HG02981 (cell line): ENCODE measurements at regions not wholly inside any gene's neighbourhood (a gene's known extent, or its start where the extent isn't known, plus 50 kb on each side); places are given as distances from the start of the nearest gene placed in this dataset.

ENCODE experiments used
- ATAC-seq: cut with Tn5 transposase; IDR thresholded peaks from one replicate; pipeline ENCODE4 v1.9.1; 2021; ENCODE audit warnings: mild to moderate bottlenecking, moderate library complexity; ENCODE audit not compliant: unreplicated experiment

DNA sequence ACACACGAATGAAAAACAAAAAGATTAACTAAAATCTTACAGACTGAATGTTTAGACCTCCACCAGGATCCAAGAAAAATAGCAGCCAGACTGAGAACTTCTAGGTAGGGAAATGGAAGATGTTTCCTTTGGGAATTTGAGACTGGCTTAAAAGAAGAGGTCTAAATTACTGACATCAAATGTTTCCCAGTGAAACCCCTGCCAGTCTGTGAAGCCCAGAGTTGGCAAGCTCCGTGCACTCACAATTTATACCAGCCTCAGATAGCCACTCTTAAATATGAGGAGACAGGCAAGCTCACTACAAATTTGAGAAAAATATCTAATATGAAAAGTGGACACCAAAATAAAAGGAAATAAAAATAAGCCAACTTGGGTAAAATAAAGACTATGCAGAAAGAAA, 700.5 kb upstream of the ZNF385D start:
- no peak for ATAC-seq

DNA sequence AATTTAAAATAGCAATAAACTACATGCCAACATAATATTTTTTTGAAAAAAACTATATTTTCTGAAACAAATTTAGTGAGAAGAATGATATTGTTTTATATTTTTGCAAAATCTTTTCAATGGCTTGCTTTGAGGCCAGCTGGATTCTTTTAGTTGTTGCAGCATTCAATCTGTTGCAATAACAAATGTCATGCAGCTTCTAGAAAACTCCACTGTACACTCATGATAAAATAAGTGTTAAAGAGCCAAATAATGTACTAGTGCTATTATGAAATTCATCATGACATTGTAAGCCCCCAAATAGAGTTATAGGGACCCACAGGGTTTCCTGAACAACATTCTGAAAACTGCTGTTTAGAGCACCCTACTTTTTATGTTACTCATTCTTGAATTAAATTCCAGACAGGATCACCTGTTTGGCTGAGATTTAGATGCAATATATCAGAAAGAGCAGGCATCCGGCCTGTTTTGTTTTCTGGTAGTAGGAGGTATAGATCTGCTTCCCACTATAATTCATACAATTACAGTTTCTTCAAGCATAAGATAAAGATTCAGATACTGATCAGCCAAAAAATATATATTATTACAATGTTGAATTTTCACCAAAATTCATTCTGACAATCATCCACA, 703.0 kb upstream of the ZNF385D start:
- ATAC-seq, result no peak

DNA sequence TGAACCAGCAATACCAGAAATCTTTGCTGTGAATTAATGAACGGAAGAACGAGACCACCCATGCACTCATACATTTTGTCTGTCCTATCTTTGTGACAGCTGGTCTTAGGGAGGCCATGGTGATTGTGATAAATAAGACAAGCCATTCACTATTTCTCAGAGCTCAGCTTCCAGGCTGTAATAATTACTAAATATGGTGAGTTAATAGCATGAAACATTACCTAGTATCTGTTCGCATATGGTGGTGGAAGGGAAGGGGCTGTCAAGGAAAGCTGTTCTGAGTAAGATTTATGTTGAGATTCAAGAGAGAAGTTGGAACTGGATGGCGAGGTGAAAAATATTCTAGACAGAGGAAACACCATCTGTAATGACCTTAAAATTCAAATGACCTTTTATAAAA, 719.0 kb upstream of the ZNF385D start:
- no peak for ATAC-seq

DNA sequence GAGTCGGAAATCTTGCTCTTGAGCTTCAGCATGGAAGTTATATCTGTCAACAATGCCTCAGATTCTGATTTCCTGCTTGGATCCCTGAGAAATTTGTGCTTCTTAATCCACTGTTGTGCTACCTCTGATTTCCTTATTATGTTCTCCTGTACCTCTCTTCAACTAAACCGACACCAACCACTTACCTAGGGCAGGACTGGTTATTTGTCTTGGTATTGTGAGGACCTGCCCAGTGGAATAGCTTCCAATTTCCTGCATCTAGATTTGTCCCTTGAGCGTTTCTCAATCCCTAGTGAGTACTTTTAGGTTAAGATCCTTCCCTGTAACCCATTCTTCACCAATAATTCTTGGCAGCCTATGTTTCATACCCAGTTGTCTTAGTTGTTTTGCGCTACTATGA, 720.5 kb upstream of the ZNF385D start:
- no peak for ATAC-seq

DNA sequence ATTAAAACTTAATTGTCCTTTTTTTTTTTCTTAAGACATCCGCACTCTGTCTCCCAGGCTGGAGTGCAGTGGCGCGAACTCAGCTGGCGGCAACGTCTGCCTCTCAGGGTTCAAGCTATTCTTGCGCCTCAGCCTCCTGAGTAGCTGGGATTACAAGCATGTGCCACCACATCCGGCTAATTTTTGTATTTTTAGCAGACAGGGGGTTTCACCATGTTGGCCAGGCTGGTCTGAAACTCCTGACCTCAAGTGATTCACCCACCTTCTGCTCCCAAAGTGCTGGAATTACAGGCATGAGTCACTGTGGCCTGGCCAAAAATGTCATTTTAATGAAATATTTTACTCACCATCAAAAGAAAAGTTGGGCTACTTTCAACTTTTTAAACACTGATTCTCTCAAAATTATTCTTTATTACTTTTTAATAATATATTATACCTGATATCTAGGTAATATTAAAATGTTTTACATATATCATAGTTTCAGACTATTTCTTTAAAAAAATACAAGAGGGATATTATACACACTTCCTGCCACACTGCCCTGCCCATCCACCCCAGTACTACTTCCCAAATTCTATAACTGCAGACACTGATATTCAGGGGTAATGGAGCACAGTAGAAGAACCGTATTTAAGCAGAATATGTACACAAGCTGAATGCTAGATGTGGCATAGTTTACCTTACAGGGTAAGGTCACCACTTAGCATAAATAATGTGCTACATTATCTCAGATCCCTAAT, 723.9 kb upstream of the ZNF385D start:
- ATAC-seq, result no peak

DNA sequence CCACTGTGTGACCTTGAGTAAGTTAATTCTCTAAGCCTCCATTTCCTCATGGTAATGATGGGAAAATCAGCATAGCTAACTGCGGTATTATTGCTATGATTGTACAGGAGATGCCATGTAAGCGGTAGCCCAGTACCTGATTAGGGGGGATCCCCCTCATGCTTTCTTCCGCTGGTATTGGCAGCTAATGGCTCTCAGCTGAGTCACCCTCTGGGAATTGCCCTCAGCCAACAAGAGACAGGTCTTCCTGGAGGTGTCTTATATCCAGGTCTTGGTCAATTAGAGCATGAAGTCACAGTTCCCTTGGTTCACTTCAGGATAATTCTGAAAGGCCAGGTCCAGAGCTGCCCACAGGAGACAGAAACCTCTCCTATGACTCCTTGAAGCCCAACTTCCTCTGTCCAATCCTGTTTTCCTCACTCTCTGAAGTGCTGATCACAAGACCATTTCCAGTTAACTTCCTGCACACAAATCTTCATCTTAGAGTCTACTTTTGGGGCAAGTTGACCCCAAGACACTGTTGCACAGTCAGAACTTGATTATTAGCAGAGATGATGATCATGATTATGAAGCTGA, 724.7 kb upstream of the ZNF385D start:
- no peak for ATAC-seq

DNA sequence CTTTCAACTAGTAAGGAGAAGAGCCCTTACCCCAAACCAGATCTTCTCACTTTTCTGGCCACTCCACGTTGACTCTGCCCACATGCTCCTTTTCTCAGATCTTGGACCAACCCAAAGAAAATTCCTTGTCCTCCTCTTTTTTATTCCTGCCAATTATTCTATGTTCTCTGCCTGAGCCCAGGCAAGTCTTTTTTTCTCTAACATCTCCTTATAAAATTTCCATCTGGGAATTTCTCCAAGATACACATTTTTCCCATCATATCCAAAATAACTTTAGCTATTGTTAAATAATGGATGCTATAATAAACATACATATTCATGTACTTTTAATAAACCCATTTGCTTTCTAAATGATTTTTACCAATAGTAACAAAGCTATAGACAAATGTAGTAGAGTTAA, 726.0 kb upstream of the ZNF385D start:
- no peak for ATAC-seq

DNA sequence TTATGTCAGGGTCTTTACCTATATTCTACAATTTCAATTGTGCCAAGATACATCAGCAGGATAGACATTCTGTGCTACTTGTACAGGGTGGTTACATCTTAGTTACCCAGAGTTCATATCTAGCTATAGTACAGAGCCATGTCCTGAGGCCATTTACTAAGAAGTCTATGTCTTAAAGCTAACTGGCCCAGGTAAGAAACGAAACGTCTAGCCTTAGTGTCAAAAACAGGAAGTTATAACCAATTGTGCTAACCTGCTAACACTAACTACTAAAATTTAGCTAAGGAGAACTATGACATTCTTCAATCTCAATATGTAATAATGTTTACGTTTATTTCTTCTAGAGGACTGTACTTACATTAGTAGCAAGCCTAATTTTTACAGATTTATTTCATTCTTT, 717.2 kb upstream of the UBE2E2 start:
- ATAC-seq, result no peak

DNA sequence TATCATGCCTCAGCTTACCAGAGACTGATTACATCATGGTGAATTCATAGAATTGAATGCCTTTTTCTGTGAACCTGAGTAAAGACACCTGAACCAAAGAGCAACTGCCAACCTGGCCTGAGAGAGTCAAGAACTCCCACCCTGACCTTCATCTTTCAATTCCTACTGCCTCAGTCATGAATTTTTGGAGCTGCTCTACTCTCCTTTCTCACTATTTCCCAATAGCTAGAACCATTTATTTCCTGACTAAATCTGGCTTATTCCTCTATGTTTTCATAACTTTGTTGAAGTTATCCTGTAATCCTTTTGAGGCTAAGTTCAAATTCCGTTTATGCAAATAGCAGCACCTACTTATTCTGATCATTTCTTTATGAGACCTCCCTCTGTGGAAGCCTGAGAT, 712.4 kb upstream of the UBE2E2 start:
- no peak for ATAC-seq

DNA sequence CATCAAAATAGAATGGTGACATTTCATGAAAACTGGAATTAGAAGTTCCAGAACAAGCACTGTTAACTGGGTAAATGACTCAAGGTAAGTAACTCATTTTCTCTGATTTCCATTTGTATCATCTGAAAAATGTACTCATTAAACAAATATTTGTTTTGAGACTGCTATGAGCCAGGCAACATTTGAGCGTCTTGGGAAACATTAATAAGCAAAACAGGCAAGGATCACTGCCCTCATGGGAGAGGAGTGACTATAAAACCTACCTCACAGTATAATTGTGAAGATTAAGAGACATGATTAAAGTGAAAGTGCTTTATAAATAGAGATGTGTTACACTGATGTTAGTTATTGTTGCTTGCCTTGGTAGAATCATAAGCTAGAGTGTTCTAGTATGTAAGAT, 711.8 kb upstream of the UBE2E2 start:
- ATAC-seq, result no peak

DNA sequence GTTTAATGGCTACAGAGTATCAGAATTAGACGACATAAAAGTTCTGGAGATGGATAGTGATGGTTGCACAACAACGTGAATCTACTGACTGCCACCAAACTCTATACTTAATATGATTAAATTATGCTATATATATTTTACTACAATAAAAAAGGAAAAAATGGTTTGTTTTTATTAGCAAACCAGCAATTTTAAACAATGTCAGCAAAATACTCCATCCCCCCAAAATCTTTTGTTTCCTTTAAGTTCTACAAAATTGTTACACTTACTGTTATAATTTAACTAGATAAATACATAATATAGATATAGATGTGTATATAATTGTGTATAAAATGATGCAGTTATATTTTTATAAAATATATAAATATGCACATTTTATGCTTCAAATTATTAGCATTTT, 710.8 kb upstream of the UBE2E2 start:
- ATAC-seq, result no peak

DNA sequence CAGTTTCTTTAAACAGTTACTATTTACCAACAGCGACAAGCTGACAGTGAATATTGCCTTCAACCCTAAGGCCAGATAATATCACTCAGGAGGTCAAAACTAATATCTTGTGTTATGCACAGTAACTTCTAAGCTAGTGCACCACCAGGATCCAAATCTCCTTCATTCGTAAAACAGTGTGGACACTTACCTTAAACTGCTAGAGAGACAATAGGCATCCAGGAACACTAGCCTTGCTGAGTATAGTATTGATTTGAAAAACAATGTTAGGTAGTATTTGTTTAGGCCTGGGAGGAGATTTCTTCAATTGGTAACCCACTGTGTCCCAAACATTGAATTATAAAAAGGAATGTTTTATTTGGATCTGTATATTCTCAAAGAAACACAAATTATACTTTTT, 707.9 kb upstream of the UBE2E2 start:
- no peak for ATAC-seq

DNA sequence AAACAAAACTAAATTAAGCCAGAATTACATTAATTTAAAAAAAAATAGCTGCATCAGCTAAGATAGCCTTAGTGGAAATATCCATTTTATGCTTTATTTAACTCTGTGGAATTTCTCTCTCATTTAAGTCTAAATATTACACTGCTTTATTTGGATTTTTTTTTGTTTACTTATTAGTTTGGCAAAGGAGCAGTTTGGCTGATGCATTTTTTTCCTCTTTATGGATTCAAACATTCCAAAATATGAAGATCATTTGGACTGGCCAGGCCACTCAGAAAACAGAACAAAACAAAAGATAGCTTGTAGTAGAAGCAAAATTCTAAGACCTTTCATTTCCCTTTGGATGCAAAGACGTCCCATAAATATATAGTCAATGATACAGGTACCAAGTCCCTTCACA, 707.3 kb upstream of the UBE2E2 start:
- ATAC-seq, result no peak

DNA sequence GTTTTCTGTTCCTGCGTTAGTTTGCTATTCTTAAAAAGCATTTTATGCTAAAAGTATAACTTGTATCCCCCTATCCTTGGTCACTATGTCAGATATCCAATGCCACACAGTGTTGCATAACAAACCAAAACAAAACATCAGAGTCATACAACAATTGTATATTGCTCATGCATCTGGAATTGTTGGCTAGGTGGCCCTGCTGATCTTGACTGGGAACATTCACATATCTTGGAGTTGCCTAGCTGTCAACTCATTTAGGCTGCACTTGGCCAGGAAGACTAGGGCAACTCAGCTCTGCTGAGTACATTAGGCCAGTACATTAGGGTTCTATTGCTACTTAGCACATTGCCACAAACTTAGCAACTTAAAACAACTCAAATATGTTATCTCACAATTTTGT, 706.5 kb upstream of the UBE2E2 start:
- no peak for ATAC-seq

DNA sequence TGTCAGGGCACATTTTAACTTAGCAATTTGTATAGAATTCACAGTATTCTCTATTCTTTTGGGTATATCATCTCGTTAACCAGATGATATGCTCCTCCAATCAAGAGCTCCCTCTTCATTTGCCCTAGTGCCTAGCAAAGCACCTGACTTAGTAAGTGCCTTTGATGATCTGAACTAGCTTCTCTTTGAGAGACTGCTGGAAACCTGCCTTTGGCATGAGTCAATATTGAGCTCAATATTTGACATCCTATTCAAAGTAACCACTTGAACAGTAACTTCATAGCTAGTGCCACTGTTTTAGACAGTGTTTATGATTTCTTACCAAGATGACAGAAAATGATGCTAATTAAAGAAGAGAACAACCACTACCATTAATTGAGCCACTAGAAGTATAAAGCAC, 696.3 kb upstream of the UBE2E2 start:
- ATAC-seq, result no peak

DNA sequence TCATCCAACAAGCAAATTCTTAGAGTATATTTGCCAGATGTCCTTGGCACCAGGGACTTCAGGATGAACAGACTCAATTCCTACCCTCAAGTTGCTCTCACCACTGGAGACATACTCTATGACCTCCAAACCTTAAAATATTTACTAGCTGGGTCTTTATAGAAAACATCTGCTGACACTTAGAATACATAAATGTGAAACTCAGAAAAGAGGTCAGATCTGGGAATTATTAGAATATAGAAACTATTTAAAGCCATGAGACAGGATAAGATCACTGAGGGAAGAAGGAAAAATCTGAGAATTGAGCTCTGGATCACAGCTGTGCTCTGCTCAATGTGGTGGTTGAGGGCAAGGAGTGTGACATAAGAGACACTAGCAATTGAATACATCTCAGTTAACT, 695.4 kb upstream of the UBE2E2 start:
- ATAC-seq, result no peak

DNA sequence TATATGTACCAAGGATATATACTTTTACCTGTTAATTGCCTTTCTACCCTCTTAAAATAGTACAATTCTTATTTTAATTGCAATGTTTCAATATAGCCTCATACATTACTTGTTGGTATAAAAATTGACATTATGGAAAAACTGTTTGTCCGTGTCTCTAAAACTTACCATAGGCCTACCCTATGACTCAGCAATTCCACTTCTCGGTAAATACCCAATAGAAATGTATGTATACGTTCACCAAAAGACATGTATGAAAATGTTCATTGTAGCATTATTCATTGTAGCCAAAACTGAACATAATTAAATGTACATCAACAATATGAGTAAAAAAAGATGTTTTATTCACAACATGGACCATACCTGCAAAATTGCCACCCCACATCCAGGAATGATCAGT, 679.2 kb upstream of the UBE2E2 start:
- ATAC-seq, result no peak

DNA sequence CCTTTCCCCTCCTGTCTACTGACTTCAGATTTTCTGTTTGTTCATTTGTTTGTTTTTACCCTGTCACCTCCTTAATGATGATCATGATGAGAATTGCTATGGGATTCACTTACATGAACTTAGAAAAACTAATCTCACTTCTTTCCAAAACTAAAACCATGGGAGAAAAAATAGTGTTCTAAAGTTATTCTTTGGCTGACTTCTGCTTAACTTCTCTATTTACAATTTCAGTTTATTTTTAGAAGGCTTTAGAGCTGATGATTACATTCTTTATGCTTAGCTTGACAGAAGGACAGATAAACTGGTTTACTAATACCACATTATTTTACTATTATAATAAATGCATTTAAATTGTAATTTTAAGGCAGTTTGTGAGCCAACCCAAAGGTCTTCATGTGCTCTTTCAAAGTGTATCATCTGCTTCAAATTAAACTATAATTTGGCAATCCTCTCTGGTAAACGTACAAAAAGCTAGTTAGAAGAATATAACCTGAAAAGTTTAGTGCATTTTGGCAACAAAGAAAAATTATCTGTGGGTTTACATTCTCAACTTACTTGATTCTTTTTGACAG, 676.8 kb upstream of the UBE2E2 start:
- ATAC-seq, result no peak

DNA sequence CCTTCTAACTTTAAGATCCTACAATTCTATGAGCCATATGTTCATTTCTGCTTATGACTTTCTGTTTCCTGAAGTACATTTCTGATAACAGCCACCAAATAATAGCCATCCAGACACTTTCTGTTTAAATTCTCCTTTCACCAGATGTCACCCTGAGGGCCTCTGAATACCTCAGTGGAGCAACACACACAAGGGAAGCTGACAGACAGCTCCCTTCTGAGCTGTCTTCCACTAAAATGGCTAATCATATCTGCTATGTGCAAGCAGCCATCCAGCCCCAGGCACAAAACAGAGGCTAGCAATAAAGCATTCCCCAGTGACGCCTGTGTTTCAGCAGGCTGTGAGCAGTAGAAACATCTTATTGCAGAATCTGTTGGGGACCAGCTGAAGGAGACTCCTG, 666.6 kb upstream of the UBE2E2 start:
- no peak for ATAC-seq

DNA sequence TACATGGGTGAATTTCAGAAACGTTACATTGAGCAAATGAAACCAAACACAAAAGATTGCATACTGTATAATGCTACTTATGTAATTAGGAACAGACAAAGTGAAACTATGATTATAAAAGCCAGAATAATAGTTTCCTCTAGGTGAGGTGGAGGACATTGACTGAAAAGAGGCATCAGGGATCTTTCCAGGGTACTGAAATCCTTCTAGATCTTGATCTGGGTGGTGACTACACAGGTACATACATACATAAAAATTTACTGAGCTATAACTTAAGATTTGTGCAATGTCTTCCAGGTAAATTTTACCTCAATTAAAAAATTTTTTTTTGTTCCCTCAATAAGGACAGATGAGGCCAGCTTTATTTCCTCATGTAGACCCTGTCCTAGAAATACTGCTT, 665.6 kb upstream of the UBE2E2 start:
- ATAC-seq, result no peak

DNA sequence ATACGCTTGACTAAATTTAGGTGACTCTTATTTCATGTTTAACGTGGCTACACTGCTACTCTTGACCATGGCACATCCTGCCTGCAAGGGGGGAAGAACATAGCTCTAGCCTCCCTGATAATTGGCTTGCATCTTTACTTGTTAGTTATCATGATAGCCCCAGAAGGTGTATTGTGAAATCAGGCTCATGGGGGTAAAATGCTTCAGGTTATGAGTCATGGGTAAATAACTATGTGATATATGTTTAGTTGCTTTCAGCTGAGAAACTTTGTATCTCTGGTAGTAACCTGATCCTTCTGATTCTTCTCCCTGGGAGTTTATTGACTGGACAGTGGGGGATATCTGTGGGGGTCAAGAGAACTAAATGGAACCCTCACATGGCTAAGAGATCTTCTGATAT, 660.8 kb upstream of the UBE2E2 start:
- ATAC-seq, result no peak

DNA sequence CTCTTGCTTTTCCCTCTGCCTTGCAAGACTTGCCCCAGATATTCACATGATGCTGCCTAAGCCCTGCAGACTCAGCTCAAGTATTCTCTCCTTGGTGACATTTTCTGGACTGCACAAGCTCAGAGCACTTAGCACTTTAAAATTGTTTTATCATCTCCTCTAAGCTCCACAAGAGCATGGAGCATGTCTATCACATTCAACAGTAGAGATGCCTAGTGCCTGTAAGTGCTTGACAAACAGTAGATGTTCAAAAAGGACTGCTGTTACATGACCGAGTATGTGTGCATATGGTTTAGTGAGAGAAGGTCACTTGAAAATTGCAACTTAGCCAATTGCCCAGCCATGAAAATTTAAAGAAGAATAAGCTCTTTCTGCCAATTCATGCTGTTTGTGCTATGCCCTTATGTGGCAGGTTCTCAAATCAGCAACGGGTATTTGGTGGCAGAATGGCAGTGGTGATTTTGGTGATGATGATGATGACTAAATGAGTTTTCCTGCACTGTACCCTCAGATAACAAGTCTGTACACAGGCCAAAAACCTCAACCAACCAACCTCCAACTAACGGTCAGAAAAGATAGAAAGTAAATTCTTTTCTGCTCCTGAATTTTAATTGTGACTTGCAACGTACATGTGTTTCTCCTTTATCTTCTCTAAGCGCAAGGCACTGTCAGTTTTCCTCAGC, 647.2 kb upstream of the UBE2E2 start:
- no peak for ATAC-seq
